ENCODE measurements at regions not wholly inside any gene's neighbourhood (a gene's known extent, or its start where the extent isn't known, plus 50 kb on each side); places are given as distances from the start of the nearest gene placed in this dataset.

- DNase-seq (ENCODE audit: low spot score): no peak
Measured at GRCh38 chr1:116819081-116819480, 64.9 kb downstream of the CD2 start.

- no peak for DNase-seq (ENCODE audit: low spot score)
Measured at GRCh38 chr1:116820369-116820768, 66.1 kb downstream of the CD2 start.

DNA sequence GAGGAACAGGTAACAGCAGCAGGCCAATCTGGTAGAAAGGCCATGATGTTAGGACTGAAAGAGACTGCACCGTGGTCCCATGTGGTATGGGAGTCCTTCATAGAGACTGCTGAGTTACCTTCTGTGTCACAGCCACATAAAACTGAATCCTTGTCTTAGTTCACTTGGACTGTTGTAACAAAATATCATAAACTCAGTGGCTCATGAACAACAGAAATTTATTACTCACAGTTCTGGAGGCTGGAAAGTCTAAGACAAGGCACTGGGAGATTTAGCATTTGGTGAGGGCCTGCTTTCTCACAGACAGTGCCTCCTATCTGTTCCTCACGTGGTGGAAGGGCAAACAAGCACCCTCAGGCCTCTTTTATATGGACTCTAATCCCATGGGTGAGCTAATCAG lies 67.5 kb downstream of the CD2 start:
- DNase-seq (ENCODE audit: low spot score): no peak

DNA sequence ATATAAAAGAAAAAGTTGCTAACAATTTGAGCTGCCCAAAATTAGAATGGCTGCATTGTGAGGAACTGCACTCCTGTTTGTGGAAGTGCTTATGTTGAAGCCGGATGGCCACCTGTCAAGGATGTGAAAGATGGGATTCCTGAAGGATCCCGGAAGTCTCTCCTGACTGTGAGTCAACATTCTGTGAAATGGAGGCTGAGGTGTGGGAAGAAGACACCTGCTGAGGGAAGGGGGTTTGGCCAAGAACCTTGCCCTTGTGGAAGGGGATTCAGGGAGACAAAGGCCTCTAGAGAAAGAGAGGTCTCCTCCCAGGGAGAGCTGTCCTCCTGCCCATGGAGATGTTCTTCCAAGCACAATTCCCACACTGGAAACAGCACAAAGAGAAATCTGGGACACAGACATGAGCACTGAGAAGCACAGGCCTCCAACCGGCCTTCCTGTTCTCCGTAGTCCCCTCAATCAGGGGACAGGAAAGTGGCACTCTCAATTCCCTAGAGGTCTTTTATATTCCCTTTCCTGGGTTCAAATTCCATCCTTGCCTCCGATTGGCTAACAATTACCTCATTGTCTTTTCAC lies 70.5 kb downstream of the CD2 start:
- no peak for DNase-seq (ENCODE audit: low spot score)

DNA sequence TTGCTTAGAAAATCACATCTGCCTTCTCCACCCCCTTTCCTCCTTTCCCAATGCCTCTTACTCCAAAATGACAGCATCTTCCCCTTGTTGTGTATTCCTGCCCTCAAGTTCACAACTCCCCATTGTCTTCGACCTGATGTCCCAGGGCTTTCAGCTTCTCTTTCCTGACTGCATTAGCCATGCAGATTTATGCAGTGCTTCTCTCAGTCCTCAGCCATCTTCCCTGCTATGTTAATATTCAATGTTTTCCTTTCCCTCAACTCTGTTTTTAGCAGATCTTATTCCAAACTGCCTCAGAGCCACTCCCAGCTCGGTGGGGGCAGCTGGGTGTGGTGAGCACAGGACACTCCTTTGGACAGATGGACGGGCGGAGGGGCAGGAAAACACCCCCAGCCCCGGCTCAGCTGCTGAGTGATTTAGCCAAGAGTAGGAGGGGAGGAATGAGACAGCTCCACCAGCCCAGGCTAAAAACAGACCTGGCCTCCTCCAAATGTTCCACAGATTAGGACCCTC lies 71.0 kb downstream of the CD2 start:
- no peak for DNase-seq (ENCODE audit: low spot score)

GRCh38 chr1:116825720-116826438 lies 71.6 kb downstream of the CD2 start:
- peak; percentile 57 for DNase-seq (ENCODE audit: low spot score)

DNA sequence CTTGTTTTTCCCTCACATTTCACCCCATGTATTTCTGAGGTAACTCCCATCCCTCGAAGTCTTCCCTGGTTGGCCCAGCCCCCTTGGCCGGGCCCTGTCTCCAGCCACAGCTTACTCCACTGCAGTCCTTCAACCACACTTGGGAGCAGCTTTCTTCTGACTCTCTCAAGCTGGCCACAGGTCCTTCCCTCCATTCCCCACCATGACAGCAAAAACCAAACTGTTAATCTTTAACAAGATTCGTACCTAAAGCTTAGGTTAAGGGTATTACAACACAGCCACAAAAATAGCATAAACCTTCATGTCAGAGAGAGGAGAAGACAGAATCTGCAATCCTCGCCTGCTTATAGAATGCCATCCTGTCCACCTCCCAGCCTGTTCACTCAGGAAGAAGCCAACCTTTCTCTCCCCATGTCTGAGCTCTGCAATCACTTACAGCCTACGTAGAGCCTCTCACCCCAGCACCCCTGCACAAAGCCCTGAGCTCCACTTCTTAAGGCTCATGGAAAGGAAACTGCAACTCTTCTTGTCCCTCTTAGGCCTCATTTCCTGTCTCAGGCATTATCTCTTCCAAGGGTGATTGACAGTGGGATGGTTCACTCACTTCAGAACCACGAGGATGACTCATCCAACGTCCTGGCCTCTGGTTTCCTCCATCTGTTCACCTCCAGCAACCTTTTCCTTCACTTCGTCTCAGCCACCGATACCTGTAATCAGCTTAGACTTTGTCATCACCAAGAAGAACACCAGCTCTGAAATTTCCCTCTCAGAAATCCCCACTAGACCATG lies 72.8 kb downstream of the CD2 start:
- no peak for DNase-seq (ENCODE audit: low spot score)

DNA sequence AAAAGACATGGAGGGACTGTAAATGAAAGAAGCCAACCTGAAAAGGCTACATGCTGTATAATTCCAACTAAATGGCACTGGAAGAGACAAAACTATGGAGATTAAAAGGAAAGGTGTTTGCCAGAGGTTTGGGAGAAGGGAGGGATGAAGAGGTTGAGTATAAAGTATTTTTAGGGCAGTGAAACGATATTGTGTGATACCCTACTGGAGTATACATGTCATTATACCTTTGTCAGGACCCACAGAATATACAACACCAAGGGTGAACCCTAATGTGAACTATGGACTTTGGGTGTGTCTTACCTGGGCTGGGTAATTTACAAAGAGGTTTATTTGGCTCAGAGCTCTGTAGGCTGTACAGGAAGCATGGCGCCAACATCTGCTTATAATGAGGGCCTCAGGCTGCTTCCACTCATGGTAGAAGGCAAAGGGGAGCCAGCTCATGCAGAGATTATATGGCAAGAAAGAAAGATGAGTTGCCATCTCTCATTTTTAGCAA lies 73.4 kb downstream of the CD2 start:
- no peak for DNase-seq (ENCODE audit: low spot score)

DNA sequence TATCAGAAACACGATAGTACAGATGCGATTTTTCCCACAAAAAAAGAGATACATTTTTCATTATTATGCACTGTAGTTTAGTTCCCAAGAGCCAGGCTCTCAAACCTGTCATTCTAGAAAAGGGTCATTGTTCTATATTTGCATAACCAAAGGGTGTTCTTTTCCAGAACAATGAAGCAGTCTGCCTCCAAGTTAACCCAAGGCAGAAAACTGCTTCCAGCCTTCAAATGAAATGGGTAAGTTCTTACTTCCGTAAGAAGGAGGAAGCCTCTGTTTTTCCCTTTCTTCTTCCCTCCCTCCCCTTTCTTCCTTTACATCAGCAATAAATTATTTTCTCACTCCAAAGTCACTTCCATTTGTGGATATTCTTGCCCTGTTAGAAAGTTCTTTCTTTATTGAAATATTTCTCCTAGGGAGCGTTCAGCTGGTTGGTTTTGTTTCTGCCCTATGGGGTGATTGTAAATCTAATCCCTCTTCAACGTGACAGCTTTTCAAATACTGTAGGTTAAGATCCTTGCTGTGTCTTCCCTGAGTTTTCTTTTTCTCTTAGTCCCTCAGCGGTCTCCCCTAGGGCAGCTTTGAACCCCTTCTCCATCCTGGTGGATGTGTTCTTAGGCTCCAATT lies 77.3 kb upstream of the PTGFRN start:
- no peak for DNase-seq (ENCODE audit: low spot score)

GRCh38 chr1:116832932-116833578 lies 76.7 kb upstream of the PTGFRN start:
- no peak for DNase-seq (ENCODE audit: low spot score)

DNA sequence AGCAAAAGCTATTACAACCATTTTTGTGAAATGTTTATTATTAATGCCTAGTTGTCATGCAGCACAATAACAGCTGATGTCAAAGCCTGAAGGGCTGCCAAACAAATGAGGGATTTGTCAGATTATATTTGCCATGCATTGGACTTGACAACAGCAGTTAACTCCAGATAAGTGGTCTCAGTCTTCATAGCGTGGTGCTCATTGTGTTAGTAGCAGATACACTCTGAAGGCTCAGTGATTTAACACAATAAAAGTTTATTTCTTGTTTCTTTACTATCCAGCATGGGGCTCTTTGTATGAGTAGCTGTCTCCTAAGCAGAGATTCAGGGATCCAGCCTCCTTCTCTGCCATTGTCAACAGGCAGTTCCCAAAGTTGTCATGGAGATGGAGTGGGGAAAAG lies 76.0 kb upstream of the PTGFRN start:
- DNase-seq (ENCODE audit: low spot score): no peak

DNA sequence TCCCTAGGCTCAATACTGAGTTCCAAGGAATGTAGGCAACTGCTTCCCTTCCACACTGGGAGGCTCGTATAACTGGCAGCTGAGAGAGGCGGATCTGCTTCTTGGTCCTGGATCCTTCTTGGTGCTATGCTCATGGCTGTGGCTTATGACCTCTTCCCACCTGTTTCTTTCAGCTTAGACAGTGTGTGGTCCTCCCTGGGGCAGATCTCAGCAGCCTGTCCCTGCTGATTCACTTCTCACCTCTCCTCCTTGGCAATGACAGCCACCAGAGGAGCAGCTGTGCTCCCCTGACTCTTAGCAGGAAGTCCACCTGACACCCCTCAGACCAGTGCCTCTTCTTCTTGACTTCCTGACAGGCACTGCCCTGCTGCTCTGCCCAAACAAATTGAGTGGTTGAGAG lies 75.1 kb upstream of the PTGFRN start:
- DNase-seq (ENCODE audit: low spot score): no peak

DNA sequence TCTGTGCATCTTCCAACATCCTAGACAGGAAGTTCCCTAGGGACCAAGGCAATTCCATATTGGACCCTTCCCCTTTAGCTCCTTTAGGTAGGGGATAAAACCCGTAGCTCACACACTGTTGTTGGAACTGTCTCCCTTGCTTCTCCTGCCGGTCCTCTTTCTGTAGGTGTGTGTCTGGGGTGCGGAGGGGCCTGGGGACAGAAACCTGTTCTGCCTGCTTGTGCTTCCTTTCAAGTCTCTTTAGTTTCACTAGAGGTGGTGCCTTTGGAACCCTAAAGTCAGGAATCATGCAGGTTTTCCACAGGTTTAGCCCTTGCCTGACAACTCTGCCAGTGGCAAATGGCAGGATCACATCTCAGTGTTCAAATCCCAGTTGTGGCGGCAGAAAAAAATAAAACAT lies 74.6 kb upstream of the PTGFRN start:
- no peak for DNase-seq (ENCODE audit: low spot score)

DNA sequence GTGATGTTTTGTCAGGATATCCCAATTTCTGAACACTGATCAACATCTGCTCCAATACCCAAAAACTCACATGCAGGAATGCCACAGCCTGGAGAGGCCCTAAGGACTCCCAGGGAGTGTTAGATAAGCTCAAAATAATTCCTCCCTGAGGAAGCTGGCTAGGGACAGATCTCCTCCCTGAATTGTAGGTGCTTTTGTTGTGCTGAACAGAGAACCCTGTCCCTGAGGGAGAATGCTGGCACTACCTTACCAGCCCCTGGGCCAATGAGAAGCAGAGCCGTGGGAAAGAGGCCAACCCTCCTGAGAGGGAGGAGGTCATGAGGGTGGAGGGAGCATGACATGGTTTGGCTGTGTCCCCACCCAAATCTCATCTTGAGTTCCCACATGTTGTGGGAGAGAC lies 73.6 kb upstream of the PTGFRN start:
- DNase-seq (ENCODE audit: low spot score): no peak

DNA sequence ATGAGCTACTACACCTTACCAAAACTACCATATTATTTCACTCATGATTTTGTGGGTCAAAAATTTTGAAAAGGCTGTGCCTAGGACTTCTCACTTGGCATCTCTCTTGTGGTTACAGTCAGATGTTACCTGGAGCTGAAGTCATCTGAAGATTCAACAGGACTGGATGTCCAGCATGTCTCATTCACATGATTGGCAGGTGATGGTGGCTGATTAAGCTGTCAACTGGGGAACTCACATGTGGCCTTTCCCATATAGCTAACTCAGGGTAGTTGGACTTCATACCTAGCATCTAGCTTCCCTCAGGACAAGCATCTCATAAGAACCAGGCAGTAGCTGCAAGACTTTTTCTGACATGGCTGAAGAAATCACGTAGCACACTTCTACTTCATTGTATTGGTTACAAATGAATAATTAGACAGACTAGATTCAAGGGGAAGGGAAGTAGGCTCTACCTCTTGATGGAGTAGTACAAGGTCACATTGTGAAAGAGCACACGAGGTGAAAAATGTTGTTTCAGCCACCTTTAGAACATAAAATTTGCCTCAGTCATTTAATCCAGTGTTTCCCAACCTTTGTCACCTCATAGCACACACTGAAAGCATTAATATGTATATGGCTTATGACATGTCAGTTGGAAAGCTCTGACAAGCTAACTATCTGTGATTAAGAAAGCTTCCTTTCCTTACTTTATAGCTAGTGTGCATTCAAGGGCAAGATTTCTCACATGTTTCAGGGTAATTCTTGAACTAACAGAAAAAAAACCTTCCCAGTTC lies 68.0 kb upstream of the PTGFRN start:
- DNase-seq (ENCODE audit: low spot score): no peak

DNA sequence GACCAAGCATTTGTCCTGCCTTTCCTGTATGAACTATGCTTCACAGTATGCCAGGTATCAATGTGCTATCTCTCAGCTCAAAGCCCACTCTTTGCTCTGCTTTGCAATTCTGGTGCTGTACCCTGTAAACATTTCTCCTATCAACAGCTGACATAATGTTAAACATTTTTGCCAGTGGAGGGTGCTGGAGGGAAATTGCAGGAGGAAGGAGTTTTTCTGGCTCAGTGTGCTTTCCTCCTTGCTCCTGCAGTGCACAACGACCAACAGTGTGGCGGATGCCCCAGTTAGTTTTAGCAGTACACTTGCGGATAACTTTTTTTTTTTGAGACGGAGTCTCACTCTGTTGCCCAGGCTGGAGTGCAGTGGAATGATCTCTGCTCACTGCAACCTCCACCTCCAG lies 67.1 kb upstream of the PTGFRN start:
- no peak for DNase-seq (ENCODE audit: low spot score)

DNA sequence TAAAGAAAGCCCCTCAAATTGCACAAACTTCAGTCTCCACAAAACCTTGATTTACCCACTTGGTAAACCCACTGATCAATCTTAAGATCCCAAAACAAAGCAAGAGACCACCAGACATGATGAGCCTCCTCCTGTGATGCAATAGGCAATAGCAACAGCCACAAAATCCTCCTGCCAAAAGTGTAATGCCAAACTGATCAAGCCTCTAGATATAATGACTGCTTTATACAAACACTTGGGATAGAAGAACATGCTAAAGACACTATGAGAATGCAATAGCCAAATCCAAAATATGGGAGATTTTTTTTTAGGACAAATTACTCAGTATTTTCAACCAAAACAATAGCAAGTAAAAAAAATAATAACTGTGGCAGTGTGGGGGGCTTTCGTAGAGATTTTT lies 64.9 kb upstream of the PTGFRN start:
- no peak for DNase-seq (ENCODE audit: low spot score)

GRCh38 chr1:116847190-116847589 lies 62.5 kb upstream of the PTGFRN start:
- no peak for DNase-seq (ENCODE audit: low spot score)

- no peak for DNase-seq (ENCODE audit: low spot score)
Measured at GRCh38 chr1:116847688-116848531, 61.8 kb upstream of the PTGFRN start.

- DNase-seq (ENCODE audit: low spot score): no peak
Measured at GRCh38 chr1:116850436-116850835, 59.3 kb upstream of the PTGFRN start.
